ENCODE measurements at regions not wholly inside any gene's neighbourhood (a gene's known extent, or its start where the extent isn't known, plus 50 kb on each side); places are given as distances from the start of the nearest gene placed in this dataset.

DNA sequence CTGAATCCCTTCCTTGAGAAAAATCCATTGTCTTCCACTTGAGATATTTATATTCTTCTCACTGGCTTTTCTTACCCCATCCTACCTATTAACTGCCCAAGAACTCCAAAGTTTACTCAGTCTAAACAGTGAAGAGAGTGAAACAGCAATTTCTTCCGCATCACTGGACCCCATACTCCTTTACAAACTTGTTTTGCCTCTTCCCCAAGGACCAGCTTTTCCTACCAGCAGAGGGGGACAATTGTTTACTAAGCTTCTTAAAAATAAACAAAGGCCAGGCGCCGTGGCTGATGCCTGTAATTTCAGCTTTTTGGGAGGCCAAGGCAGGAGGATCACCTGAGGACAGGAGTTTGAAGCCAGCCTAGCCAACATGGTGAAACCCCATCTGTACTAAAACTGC, 52.0 kb downstream of the LRATD1 start:
- DNase-seq (ENCODE audit: low spot score) = no peak

DNA sequence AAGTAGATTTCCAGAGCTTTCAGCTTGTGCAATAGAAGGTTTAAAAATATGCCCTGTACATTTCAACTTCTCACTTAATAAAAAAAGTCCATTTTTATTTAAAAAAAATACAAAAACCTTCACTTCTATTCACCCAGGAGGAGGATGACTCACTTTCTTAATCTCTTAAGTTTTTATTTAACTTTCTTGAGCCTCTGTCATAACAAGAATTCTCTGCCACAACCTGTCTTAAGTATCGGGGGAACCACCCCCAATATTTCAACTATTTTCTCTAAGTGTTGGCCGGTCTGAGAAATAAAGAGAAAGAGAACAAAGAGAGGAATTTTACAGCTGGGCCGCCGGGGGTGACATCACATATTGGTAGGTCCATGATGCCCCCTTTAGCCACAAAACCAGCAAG, 58.4 kb downstream of the LRATD1 start:
- no peak for DNase-seq (ENCODE audit: low spot score)

DNA sequence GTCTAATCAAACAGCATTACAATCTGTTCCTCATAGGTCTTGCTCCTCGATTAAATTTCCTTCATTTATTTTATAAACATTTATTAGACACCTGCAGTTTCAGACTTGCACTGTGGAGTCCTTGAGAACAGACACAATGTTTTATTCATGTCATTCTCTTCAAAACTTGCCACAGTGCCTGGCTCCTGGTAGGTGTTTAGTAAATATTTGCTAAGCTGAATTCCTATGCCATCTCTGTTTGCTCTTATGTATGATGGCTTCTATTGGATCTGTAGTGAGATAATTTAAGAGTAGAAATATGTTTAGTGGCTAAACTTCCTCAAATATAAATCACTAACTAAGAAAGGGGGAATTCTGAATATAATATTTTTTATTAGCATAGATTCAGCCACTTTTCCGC, 61.4 kb downstream of the LRATD1 start:
- no peak for DNase-seq (ENCODE audit: low spot score)

DNA sequence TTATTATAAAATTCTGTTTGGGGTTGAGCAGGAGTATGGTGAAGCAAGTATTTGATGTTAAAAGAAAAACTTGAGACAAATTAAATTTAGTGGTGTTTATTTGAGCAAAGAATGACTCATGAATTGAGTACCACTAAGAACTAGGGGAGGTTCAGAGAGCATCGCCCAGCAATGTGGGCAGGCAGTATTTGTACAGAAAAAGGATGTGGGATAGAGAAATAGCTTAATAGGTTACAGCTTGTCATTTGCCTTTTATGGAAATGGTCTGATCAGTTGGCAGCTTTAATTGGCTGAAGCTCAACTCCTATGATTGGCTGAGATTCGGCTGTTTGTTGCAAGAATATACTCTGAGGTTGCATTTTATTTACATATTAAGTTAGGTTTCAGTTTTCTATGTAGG, 68.2 kb downstream of the LRATD1 start:
- no peak for DNase-seq (ENCODE audit: low spot score)

DNA sequence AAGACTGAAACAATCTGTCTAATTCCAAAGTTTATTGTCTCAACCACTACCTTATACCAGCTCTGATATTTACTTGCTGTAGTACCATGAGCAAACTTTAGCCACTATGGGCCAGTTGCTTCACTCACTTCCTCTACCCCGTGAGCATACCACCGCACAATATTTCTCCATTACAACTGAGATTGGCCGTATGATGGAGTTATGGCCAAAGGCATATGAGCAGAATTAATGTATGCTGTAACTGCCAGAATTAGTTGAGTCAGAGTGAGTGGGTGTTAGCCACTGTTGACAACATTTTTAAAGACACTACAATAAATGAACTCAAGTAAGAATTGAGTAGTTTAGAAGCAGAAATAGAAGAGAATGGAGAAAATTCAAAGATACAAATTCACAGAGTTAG, 69.7 kb downstream of the LRATD1 start:
- DNase-seq (ENCODE audit: low spot score) = no peak

DNA sequence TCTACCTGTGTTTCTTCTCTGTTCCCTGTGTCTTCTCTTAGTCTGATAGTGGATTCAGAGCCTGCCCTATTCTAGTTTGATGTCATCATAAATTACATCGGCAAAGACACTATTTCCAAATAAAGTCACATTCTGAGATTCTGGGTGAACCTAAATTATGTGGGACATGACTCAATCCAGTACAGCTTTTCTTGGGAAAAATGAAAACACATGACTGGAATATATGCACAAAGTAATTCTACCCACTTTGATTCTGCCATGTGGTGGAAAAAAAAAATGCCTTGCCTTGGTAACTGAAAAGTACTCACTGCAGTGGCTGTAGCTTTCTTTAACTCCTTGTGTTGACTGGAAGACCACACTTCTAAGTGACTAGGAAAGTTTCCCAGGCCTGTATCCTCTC, 73.7 kb downstream of the LRATD1 start:
- no peak for DNase-seq (ENCODE audit: low spot score)

DNA sequence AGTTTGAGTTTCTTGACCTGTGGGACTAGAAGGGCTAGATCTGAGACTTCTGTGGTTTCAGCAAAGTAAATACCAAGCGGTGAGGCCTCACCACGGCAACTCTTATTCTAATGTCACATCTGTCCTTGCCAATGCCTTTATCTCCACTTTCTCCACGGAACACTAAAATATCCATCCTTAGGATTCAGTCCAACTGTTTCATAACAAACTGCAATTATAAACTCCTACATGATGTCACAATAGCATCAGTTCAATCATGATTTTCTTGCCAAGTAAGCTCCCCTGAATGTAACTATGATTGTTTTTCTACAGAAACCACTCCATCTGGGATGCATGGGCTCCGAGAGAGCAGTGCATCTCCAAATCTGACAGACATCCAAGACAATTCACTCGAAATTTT, 79.6 kb downstream of the LRATD1 start:
- peak; percentile 18 for DNase-seq (ENCODE audit: low spot score)

DNA sequence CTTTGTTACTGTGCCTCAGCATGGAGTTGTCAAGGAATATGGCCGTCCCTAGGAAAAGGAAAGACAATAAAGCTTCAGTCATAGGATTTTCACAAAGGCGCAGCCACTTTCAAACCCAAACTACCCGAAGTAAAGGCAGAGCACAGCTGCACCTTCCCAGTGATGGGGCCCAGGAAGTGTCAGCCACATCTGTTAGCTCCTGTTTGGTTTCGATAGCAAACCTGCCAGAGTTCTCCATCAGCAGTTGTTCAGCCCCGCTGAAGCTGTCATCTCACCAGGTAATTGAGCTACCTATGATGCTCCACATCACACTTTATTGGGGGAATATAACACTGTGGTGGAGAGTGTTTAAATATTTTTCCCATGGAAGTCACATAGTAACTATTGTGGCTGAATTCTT, 80.7 kb downstream of the LRATD1 start:
- DNase-seq (ENCODE audit: low spot score) = no peak

DNA sequence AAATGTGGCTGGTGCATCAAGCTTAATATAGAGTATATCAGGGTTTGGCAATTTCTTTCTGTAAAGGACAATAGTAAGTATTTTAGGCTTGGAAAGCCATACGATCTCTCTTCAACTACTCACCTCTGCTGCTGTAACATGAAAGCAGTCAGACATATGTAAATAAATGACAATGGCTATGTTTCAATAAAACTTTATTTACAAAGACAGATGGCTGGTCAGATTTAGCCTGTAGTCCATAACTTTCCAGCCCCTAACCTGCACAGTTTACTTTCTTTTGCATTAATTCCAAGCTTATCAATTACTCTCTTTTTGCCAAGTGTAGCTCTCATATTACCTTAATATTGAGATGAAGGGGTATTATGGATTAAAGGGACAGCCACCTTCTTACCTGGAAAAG, 83.1 kb downstream of the LRATD1 start:
- no peak for DNase-seq (ENCODE audit: low spot score)

DNA sequence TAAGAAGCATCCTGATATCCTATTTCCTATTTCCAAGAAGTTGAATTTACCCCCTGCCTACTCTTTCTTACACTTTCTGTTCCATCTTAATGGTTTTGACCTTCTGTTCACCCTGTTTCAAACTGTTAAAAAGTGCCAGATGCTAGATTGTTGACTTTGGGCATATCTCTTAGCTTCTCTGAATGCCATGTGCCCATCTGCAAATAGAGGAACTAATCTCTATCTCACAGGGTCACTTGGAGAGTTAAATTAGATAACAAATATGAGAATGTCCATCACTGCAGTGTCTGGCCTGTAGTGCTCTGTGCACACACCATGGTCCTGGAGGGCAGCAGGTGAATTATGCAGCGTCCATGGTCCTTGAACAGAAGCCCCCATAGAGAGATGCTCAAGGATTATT, 83.8 kb downstream of the LRATD1 start:
- no peak for DNase-seq (ENCODE audit: low spot score)

DNA sequence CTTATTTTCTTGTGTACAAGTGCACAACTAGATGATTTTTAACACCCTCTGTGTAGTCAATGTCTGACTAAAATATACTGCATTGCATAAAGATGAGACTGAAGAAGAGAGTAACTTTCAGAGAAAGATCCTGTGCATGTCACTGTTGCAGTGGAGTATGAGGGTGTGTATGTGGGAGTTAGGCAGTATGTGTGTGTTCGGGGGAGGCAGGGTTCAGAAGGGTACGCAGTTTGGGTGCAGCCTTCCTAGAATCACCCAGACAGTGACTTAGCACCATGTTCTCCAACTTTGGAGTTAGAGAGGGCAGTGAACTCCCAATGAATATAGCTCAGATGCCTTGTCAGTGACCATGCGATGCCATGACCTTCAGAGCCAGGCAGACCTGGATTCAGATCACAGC, 84.6 kb downstream of the LRATD1 start:
- DNase-seq (ENCODE audit: low spot score) = no peak

DNA sequence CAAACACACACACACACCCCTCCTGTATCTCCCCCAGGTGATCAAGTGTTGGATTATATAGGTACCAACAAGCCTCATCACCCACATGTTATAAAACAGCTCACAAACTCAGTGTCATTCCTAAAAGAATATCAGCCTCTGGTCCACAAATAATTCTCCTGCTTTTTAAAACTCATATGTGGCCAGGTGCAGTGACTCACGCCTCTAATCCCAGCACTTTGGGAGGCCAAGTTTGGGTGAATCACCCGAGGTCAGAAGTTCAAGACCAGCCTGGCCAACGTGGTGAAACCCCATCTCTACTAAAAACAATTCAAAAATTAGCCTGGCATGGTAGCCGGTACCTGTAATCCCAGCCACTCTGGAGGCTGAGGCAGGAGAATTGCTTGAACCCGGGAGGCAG, 87.8 kb downstream of the LRATD1 start:
- no peak for DNase-seq (ENCODE audit: low spot score)

DNA sequence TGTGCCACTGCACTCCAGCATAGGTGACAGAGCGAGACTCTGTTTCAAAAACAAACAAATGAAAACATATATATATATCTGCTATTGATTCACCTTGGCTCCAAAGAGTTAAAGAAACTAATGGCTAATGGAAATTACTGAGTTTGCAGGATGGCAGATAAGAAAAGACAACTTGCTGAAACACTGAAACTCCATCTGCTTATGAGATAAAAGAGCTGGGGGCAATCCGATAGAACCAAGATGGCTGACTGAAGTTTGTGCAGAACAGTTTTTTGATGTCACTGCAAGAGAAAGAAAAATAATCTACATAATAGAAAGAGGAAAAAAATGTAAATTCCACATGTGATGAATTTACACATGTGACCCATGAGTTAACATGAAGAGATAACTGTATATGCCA, 88.2 kb downstream of the LRATD1 start:
- DNase-seq (ENCODE audit: low spot score) = no peak

DNA sequence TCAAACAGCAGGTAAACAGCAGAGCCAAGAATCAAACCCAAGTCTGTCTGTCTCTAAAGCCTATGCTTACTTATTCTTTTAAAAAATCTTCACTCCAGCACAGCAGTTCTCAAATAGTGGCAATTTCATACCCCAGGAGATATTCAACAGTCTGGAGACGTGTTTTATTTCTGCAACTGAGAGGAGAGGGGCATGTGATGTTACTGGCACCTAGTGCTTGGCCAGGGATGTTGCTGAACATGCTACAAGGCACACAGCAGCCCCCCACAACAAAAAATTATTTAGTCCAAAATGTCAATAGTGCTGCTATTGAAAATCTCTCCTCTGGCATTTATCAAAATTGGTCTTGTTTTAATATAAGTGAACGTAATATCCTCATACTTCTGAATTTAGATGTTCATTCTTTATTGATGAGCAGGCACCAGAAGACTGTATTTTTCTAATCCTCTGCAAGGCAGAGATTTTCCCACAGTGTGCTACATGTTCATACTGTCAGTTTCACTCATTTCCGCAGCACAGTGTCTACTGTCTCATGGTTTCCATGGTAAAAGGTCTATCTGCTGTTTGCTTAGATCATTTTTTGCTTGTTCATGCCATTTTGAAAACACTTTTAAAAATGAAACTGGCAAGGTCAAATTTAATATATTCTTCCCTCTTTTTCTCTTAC, 90.5 kb downstream of the LRATD1 start:
- DNase-seq (ENCODE audit: low spot score) = no peak

DNA sequence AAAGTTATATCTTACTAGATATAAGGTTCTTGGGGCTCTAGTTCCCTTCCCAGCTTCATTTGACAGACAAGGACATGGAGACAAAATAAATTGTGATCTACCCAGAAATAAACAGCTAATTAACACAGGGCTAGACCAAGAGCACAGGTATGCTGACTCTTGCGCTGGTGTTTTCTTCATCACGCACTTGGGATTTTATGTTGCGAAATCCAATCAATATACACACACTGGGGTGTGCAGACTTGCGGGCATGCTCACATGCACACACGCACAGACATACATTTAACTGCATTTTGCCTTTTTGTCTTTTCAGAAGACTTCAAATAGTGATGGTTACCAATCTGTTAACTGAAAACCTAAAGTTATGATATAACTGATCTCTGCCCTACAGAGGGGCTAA, 91.2 kb downstream of the LRATD1 start:
- DNase-seq (ENCODE audit: low spot score) = no peak

DNA sequence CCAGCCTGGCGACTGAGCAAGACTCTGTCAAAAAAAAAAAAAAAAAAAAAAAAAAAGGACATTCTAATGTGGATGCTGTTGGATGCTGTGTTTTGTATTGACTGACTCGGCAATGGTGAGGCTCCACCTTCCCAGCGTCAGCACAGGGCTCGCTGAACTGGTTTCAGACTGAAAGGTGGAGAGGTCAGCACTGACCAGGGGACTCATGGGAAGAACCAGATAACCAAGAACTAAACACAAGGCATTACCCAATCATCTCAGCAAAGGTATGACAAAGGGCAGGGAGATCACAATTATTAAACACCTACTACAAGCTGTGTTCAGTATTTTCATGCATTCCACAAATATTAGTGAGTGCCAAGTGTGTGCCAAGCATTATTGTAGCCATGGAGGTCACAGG, 103.2 kb downstream of the LRATD1 start:
- no peak for DNase-seq (ENCODE audit: low spot score)

DNA sequence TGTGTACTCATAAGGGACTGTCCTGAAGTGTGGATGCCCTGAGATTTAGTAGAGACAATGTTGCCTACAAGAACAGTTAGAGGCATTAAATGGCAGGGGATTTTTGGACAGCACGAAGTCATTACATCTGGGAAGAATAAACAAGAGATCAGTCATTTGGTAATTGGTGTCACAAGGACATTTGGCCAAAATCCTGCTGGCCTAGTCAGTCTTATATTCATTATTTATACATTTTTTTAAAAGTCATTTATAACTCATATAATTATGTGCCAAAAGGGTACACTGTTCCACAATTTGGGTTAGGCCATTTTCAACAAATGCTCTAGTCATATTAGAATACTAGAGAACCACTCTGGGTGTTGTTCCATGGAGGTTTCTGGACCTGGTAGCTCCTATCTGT, 104.7 kb downstream of the LRATD1 start:
- DNase-seq (ENCODE audit: low spot score) = no peak

DNA sequence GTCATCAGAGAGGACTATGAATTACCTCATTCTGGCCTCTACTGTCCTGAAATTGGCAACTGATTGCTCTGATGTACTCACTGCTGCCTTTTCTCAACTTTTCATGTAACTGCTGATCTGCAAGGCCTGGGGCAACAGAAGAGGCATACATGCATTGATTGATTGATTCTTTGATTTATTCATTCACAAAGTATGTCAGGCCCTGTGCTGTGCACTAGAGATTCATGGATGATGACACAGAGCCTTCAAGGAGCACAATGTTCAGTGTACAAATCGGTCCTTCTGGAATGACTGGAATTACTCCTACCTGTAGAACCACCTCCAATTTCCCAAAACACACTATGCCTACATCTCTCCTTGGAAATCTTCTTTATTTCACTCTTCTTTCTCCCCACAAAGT, 111.3 kb downstream of the LRATD1 start:
- DNase-seq (ENCODE audit: low spot score) = no peak

DNA sequence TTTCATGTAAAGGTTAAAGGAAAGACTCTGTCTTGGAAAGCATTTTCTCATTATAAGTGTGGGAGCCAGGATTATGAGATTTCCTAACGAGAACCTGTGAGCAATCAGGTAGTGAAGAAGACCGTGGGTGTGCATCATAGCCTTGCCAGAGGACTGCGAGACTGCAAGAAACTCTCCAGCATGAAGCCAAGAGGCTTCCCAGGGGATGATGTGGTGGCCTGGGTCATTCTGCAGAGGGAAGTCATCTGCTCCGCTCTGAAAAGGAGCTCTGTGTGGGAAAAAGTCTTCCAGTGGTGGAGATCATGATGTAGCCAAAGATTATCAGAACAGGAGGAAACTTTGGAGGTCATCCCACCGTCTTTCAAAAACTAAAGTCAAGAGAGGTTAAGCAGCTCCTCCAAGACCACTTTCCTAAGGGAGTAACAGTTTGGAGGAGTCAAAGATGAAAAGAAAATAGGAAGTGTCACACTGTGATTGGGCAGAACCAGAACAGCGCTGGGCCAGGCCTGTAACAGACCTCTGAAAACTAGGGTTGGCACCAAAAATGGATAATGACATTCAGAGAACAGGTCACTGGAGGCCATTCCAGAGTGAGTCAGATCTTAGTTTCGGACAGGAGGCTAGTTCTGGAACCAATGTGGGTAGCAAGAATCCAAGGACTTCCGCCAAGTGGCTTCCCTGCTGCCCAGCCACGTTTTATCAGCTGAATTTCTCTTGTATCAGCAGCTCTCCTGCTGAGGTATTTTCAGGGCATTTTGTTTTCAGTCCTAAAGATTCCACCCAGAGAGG, 113.0 kb downstream of the LRATD1 start:
- DNase-seq (ENCODE audit: low spot score) = peak; percentile 61

DNA sequence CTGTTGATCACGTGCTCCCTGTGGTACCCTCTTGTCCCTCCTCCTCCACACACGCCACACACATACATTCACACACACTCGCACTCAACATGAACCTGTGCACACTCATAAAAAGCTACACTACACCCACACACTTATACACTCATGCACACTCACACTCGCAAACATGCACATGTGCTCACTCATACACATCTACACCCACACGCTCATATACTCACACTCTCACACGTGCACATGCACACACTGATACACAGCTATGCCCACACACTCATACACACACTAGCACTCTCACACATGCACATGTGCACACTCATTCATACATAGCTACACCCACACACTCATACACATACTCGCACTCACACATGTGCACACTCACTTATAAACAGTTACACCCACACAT, 113.6 kb downstream of the LRATD1 start:
- DNase-seq (ENCODE audit: low spot score) = no peak

DNA sequence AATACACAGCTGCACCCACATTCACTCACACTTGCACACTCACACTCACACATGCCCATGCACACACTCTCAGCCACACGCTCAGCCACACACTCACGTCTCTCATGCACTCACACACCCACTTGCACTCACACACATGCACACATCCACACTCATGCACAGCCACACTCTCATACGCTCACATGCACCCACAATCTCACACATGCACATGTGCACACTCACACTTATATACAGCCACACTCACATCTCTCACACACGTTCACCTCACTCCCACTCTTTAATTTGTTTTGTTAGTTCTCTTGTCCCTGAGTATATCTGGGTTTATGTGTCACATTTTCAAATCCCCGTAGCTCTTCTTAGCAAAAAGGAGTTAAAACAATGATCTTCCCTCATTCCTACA, 114.9 kb downstream of the LRATD1 start:
- no peak for DNase-seq (ENCODE audit: low spot score)

DNA sequence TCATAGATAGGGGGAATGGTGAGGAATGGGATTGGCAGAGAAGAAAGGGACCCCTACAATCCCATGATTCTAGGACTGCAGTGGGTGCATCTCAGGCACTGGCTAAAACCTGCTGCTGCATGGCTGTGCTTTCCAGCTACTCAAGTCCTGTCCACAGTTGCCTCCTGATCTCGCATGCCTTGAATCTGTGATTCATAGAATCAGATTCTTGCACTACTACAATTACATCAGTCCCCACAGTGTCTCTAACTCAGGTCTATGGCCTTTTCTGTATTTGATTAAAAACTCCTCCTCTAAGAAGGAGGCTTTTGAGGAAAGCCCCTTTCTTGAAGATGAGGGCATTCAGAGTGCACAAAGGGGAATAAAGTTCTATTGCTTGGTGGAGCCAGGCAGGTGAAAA, 117.4 kb downstream of the LRATD1 start:
- peak; percentile 55 for DNase-seq (ENCODE audit: low spot score)

DNA sequence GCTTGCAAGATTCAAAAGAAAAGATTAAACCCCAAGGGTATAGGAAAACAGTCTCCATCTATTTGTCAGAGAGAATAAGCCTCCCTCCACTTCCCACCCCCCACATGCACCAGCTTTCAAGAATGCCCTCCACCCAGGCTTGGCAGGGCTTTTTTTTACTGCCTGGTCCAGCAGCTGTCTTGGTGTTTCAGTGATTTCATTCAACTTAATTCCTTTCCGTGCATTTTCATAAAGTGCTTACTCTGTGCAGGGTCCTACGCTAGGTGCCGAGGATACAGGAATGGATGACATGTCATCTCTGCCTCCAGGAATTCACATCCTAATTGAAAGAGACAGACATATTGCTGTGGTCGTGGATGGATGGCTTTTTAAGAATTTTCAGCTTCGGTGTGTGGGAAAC, 117.9 kb downstream of the LRATD1 start:
- DNase-seq (ENCODE audit: low spot score) = no peak

DNA sequence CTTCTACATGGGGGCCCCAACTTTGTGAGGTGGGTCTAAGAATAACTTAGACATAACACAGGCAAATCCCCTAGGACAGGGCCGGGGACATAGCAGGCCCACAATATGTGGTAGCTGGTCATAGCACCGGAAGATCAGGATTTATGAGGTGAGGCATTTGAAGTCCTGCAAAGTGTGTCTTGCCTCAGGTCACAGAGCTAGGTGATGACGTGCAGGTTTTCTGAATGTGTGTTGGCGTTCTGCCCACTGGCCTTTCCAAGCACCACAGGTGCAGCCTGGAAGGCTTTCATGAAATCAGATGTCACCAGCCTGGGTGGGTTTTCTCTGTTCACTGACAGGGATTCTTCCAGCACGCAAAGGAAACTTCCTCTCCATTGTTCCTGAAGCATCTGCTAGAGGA, 119.1 kb downstream of the LRATD1 start:
- DNase-seq (ENCODE audit: low spot score) = no peak
